Activated CD4-positive, alpha-beta T cell treated with anti-CD3 and anti-CD28 coated beads, Interleukin-2, amount 10 ng/mL, durations not matched to agents 7 days and 5 days (primary cell): ENCODE measurements at regions not wholly inside any gene's neighbourhood (a gene's known extent, or its start where the extent isn't known, plus 50 kb on each side); places are given as distances from the start of the nearest gene placed in this dataset.

Source experiments
- CTCF ChIA-PET: fragments of 350-600 bp; sonication (Branson Sonifier 250); formaldehyde crosslinking; loops from one replicate; lab custom pipeline; 2021; ENCODE audit warnings: antibody characterized with exemption; lab: Charles Lee
- POLR2A ChIA-PET: fragments of 350-600 bp; sonication (Branson Sonifier 250); formaldehyde crosslinking; loops from one replicate; lab custom pipeline; 2021; ENCODE audit warnings: antibody characterized with exemption; lab: Charles Lee
- DNase-seq: peaks from one replicate; pipeline ENCODE4 v3.0.0-alpha.2; 2020
- H3K27ac Mint-ChIP-seq: one replicate; pipeline ENCODE4 v1.8.0; 2021; ENCODE audit warnings: mild to moderate bottlenecking, moderate library complexity, mixed read lengths
- H3K27me3 Mint-ChIP-seq: one replicate; pipeline ENCODE4 v1.8.0; 2021; ENCODE audit warnings: mixed read lengths
- H3K36me3 Mint-ChIP-seq: one replicate; pipeline ENCODE4 v1.8.0; 2021; ENCODE audit warnings: low read depth, mixed read lengths
- H3K4me1 Mint-ChIP-seq: one replicate; pipeline ENCODE4 v1.8.0; 2021; ENCODE audit warnings: mixed read lengths
- H3K4me3 Mint-ChIP-seq: one replicate; pipeline ENCODE4 v1.8.0; 2021; ENCODE audit warnings: mild to moderate bottlenecking, moderate library complexity, mixed read lengths
- H3K9me3 Mint-ChIP-seq: one replicate; pipeline ENCODE4 v1.8.0; 2021; ENCODE audit warnings: mixed read lengths

DNA sequence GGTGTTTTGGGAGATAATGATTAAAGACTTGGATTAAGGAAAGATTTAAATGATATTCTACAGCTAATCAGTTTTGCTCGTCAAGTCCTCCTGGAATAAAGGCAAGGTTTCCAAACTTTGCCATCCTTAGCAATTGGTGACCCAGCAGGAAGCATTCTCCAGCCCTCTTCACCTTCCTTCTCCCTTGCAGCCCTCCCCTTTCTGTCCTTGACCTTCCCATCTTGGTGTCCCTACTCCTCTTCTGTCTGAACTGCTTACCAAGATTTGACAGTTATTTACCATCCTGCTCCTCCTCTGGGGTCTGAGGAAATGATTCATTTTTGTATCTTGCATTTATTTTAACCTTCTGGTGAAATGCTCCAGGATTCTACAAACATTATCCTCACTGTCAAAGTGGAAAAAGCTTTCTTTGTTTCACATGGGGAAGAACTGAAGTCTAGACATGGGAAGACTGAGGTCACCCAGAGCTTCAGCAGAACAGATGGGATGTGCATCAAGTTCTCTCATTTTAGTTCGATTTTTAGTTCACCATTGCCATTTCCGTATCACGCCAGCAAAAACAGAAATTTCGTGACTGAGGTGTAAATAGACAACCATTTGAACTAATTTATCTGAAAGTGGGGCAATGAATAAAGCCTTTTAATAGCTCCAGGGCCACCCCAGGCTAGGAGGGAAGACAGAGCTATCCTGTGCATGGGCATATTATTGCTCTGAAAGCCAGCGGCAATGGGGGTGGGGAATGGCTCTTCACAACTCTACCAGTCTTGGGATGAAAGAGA is 504.4 kb upstream of the PLXNA2 start:
- Mint-ChIP-seq H3K36me3 (no peaks in the 10 kb centered on the region), H3K27ac (no peak overlapping the region)
- POLR2A ChIA-PET, result no interaction called here

DNA sequence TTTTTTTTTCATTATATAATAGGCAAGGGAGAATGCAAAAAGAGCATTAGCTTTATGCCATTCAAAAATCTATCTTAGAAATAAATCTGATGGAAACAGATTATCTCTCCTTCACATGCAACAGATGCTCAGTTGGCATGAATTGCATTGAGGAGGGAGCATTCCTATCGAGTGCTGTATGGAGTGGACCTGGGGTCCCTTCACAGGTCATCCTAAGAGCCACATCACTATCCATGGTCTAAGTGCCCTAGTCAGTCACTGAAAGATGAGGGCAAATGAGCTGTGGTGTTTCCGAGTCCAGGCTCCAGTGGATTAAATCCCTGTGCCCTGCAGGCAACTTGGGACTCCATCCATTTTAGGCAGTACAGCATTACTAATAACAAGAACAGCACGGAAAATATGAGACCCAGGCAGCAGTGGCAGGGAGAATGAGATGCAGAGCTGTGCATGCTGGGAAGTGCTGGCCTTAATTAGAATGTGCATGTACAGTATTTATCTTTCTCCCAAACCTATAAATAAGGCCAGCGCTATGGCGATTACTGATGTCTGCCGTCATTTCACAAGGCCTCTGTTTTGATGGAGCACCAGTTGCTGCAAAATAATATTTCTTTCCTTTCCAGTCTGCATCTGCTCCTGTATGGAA is 512.3 kb upstream of the PLXNA2 start:
- Mint-ChIP-seq H3K27ac (no peak overlapping the region), H3K9me3 (no peaks in the 10 kb centered on the region), H3K36me3 (no peaks in the 10 kb centered on the region), H3K27me3 (no peaks in the 10 kb centered on the region), H3K4me1 (no peaks in the 10 kb centered on the region), H3K4me3 (no peak overlapping the region)
- ChIA-PET POLR2A (no interaction called here), CTCF (no interaction called here)
- no peak for DNase-seq

More for the DNA sequence above, 504.4 kb upstream of the PLXNA2 start:
- Mint-ChIP-seq H3K4me3 (no peak overlapping the region), H3K9me3 (no peaks in the 10 kb centered on the region), H3K4me1 (no peaks in the 10 kb centered on the region), H3K27me3 (no peaks in the 10 kb centered on the region)
- CTCF ChIA-PET, result no interaction called here
- DNase-seq, result no peak

DNA sequence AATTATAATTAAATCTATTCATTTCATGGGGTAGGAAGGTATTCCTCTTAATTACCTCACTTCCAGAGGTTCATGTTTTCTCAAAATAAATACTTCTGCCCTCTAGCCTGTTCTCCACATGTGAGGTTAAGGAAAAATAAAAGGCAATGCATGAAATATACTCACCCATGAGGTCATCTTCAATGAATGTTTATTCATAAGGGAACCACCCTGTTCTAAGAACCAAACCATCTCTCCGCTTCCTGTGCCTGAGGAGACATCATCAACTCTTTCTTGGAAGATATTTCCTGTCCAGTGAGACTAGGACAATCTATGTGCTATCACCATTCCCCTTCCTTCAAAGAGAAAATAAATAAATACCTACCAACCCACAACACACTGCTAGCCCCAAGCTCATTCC is 513.7 kb upstream of the PLXNA2 start:
- no peaks in the 10 kb centered on the region for H3K27me3 Mint-ChIP-seq
- no peaks in the 10 kb centered on the region for H3K4me1 Mint-ChIP-seq
- no peak for DNase-seq
- ChIA-PET CTCF (no interaction called here), POLR2A (no interaction called here)
- H3K9me3 Mint-ChIP-seq, result no peaks in the 10 kb centered on the region
- H3K4me3 Mint-ChIP-seq, result no peak overlapping the region
- H3K36me3 Mint-ChIP-seq, result no peaks in the 10 kb centered on the region
- H3K27ac Mint-ChIP-seq, result no peak overlapping the region

DNA sequence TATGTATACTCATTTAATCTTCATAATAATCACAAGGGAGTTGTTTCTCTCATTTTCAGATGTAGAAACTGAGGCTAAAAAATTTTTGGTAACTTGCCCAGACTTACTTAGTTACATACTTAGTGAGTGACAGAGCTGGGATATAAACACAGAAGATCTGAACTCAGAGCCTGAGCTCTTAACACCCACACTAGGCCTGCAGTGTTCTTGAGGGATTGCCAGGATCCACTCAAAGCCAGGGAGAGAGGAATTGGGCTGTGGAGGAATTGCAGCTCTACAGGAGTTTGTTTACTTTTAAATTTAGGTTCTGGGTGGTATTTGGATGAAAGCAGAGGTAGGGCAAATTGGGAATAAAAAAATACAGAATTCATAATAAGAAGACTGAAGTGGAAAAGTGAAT is 515.1 kb upstream of the PLXNA2 start:
- H3K4me1 Mint-ChIP-seq, result no peaks in the 10 kb centered on the region
- no peak overlapping the region for H3K27ac Mint-ChIP-seq
- DNase-seq, result no peak
- POLR2A ChIA-PET, result no interaction called here
- CTCF ChIA-PET, result no interaction called here
- no peak overlapping the region for H3K4me3 Mint-ChIP-seq
- H3K9me3 Mint-ChIP-seq, result no peaks in the 10 kb centered on the region
- no peaks in the 10 kb centered on the region for H3K36me3 Mint-ChIP-seq
- H3K27me3 Mint-ChIP-seq, result no peaks in the 10 kb centered on the region

DNA sequence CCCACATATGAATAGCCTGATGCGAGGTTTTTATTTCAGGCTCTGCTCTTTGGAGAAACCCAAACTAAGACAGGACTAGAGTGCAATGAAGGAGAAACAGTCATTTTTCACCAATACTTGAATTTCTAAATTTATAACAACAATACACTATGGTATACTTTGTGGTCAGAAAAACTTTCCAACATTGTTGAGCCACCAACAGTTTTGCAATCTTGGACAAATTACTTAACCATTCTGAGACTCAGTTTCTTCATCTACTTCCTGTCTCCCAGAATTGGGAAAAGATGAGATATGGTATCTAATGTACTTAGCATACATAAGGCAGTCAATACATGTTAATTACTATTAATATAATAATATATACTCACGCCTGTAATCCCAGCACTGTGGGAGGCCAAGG is 519.8 kb upstream of the PLXNA2 start:
- POLR2A ChIA-PET, result no interaction called here
- no peak for DNase-seq
- no peaks in the 10 kb centered on the region for H3K4me1 Mint-ChIP-seq
- CTCF ChIA-PET, result no interaction called here
- no peaks in the 10 kb centered on the region for H3K9me3 Mint-ChIP-seq
- H3K27ac Mint-ChIP-seq, result no peak overlapping the region
- no peaks in the 10 kb centered on the region for H3K36me3 Mint-ChIP-seq
- no peak overlapping the region for H3K4me3 Mint-ChIP-seq
- H3K27me3 Mint-ChIP-seq, result no peaks in the 10 kb centered on the region

DNA sequence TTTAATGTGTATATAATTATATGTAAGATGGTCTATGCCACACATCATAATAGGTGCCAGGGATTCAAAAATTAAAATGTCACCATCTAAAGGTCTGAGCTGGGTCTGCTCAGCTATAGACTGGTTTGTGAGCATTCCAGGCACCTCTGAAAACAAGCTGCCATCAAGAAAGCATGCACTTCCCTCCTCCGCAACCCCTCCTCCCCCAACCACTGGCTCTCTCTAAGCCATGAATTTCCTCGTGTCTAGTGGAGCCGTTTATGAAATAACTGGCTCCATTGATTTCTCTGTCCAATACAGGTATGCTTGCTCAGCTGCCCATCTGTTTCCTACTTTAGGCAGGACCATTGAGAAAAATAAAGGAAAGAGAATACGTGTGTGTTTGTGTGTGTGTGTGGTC is 522.6 kb upstream of the PLXNA2 start:
- POLR2A ChIA-PET, result no interaction called here
- Mint-ChIP-seq H3K27ac (no peak overlapping the region), H3K4me1 (no peaks in the 10 kb centered on the region), H3K9me3 (no peaks in the 10 kb centered on the region), H3K36me3 (no peaks in the 10 kb centered on the region), H3K4me3 (no peak overlapping the region), H3K27me3 (no peaks in the 10 kb centered on the region)
- CTCF ChIA-PET, result no interaction called here
- DNase-seq, result no peak

DNA sequence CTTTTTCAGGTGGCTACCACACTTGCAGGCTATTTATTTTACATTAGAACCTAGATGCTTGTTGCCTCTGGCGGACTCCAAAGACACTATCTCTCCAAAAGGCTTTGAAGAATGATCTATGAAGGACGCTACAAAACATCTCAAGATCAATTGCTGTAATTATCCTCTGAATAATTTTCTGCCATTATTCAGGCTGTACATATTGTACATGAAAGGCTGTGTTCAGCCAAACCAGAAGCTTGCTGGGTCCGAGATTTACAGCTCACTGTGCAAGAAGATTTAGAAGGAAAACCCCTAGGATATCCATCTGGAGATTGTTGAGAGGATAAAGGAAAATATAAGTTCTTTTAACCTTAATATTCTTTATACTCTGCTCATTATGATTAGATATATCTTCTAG is 523.6 kb upstream of the PLXNA2 start:
- Mint-ChIP-seq H3K27me3 (no peaks in the 10 kb centered on the region), H3K9me3 (no peaks in the 10 kb centered on the region), H3K4me1 (no peaks in the 10 kb centered on the region), H3K4me3 (no peak overlapping the region), H3K27ac (no peak overlapping the region), H3K36me3 (no peaks in the 10 kb centered on the region)
- DNase-seq, result no peak
- POLR2A ChIA-PET, result no interaction called here
- CTCF ChIA-PET, result no interaction called here

DNA sequence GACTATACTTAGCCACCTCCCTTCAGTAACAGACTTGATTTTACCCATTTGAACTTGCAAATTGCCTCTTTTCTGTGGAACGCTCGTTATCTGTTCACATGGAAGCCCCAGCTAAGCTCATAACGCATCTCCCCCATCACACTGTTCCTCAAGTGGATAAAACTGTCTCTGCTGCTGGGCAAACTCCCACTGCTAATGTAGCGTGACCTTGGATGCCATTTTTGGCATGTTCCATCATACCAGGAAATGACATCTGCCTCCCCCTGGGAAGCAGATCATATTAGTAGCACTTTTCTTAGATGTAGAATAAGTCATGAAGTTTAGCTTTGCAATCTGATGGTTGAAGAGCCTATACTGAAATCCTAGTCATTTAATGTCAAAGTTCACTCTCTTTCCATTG is 528.7 kb upstream of the PLXNA2 start:
- no peaks in the 10 kb centered on the region for H3K9me3 Mint-ChIP-seq
- no peak overlapping the region for H3K4me3 Mint-ChIP-seq
- no peaks in the 10 kb centered on the region for H3K4me1 Mint-ChIP-seq
- ChIA-PET CTCF (no interaction called here), POLR2A (no interaction called here)
- no peak for DNase-seq
- H3K36me3 Mint-ChIP-seq, result no peaks in the 10 kb centered on the region
- H3K27me3 Mint-ChIP-seq, result no peaks in the 10 kb centered on the region
- no peak overlapping the region for H3K27ac Mint-ChIP-seq

DNA sequence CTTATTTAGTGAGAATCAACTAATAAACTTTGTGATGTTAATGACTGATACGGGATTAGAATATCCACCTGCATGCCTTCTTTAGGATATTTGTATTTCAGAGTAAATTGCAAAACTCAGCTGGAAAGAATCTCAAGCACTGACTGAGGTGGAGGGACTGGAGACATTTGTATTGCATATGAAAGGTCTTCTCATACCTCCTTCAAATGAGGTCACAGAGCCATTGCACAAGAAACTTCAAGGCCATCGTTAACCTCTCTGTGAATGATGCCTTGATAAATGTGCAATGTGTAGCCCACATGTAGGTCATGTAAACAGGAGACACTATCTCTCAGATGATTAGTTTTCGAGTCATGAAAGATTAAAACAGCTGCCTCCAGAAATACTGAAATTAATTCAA is 531.7 kb upstream of the PLXNA2 start:
- POLR2A ChIA-PET, result no interaction called here
- Mint-ChIP-seq H3K9me3 (no peaks in the 10 kb centered on the region), H3K4me1 (no peaks in the 10 kb centered on the region), H3K27me3 (no peaks in the 10 kb centered on the region), H3K36me3 (no peaks in the 10 kb centered on the region), H3K27ac (no peak overlapping the region), H3K4me3 (no peak overlapping the region)
- no peak for DNase-seq
- CTCF ChIA-PET, result interaction anchor here (1.3 kb wide), 1 partner anchor 12 kb away, joined by 3 read pairs; no protein-coding TSS in a partner anchor

DNA sequence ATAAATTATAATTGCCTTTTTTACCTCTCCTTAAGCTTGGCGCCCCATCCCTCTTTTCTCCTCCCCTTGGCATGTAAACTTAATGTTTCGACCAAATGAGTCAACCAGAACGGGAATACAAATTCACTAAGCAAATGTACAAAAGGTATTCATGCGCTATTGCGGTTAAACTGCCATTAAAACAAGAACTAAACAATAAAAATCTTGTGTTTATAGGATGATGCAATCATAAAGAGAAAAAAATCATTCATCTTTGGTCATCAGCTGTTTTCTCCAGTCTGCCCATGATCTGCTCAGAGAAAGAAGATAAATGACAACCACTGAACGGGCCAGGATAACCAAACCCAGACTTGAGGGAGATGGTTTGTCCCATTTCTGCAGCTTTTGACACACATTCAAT is 534.2 kb upstream of the PLXNA2 start:
- POLR2A ChIA-PET, result no interaction called here
- no peak for DNase-seq
- Mint-ChIP-seq H3K27me3 (no peaks in the 10 kb centered on the region), H3K9me3 (no peaks in the 10 kb centered on the region), H3K27ac (no peak overlapping the region), H3K4me3 (no peak overlapping the region), H3K36me3 (no peaks in the 10 kb centered on the region), H3K4me1 (no peaks in the 10 kb centered on the region)
- CTCF ChIA-PET, result interaction anchor here (0.6 kb wide), 1 partner anchor 310 kb away, joined by 3 read pairs; no protein-coding TSS in a partner anchor

DNA sequence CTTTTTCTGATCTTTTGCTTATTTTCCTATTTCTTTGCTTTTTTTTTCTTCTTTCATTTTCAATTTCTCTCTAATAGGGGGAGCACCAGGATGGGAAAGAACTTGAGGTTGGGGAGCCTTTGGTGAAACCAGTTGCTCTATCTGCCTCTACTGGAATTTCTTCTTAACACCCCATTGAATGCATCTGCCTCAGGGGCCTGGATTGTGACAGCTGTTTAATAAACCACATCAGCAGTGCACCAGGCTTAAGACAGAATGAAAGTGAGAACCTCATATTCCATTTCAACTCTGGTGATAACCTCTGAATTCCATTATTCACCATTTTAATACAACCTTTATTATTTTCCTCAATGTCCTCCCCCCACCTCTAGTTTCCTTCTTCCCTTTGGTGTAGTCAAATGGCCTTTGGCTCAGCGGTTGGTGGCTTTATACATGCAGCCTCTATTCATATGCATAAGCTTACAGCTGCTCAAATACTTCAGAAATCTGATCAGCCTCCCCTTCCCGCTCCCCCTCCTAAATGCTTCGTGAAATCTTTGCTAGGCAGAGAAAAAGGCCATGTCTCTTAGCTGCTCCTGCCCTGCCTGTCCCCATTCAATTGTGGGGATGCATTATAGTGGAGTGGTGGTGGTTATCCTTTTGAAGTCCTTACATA is 537.3 kb upstream of the PLXNA2 start:
- no peak for DNase-seq
- Mint-ChIP-seq H3K9me3 (no peaks in the 10 kb centered on the region), H3K4me1 (no peaks in the 10 kb centered on the region), H3K27me3 (no peaks in the 10 kb centered on the region), H3K27ac (no peak overlapping the region), H3K4me3 (no peak overlapping the region), H3K36me3 (no peaks in the 10 kb centered on the region)
- CTCF ChIA-PET, result no interaction called here
- POLR2A ChIA-PET, result no interaction called here

DNA sequence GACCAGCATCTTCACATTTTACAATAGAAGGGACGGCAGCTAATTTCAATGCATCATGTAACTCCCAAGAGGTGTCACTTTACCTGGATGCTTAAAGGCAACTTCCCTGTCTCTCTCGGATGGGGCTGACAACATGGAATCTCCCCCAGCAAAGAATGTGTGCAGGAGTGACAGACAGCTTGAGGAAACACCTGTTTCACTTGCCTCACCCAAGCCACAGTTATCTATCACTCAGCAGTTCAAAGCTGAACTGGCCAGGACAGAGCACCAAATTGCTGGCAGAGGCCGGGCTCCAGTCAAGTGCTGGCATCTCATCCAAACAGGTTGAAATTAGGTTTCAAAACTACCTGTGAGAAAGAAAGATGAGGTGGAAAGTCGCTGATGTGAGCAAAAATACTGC is 538.0 kb upstream of the PLXNA2 start:
- DNase-seq, result no peak
- ChIA-PET POLR2A (no interaction called here), CTCF (no interaction called here)
- Mint-ChIP-seq H3K9me3 (no peaks in the 10 kb centered on the region), H3K4me1 (no peaks in the 10 kb centered on the region), H3K4me3 (no peak overlapping the region), H3K36me3 (no peaks in the 10 kb centered on the region), H3K27ac (no peak overlapping the region), H3K27me3 (no peaks in the 10 kb centered on the region)

DNA sequence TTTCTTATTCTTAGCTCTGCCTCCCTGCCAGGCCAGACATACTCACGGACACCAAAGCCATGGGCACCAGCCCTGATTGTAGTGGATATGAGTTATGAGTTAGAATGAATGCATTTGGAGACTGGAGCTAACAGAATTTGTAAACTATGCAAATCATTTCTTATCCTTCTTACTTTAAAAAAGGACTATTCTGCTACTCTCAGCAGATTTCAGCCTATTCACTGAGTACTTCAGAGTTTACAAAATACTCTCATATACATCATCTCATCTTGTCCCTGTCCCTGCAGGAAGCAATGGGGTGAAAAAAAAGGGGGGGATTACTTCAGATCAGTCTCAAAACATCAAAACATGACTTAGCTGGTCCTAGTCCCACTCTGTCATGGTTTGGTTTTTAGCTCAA is 541.4 kb upstream of the PLXNA2 start:
- no peak for DNase-seq
- Mint-ChIP-seq H3K4me1 (no peaks in the 10 kb centered on the region), H3K36me3 (no peaks in the 10 kb centered on the region), H3K9me3 (no peaks in the 10 kb centered on the region), H3K4me3 (no peak overlapping the region), H3K27me3 (no peaks in the 10 kb centered on the region), H3K27ac (no peak overlapping the region)
- POLR2A ChIA-PET, result no interaction called here
- CTCF ChIA-PET, result interaction anchor here (0.6 kb wide), 2 partner anchors 139 to 431 kb away, joined by 3 read pairs; no protein-coding TSS in a partner anchor
